Body of pancreas (tissue), 4 donors: ENCODE measurements at regions not wholly inside any gene's neighbourhood (a gene's known extent, or its start where the extent isn't known, plus 50 kb on each side); places are given as distances from the start of the nearest gene placed in this dataset.

Experiments
- ATAC-seq: fragments of 150-250 bp; one replicate; pipeline ENCODE4 v1.9.1; 2016
- DNase-seq, 4 donors: peaks; one replicate each; pipeline ENCODE4 v3.0.0-alpha.2; 2019
- H3K27ac ChIP-seq, 4 donors: fragments of 200-600 bp; sonication (generic); 1 replicate in 3 of 4; 2 replicates in 1 of 4; pipeline versions ENCODE4 v1.5.1 to v1.6.1; 2016 to 2019; ENCODE audit warnings: mild to moderate bottlenecking in 1 of 4, mixed read lengths in 1 of 4, moderate library complexity in 1 of 4
- H3K27me3 ChIP-seq, 2 donors: fragments of 200-600 bp; sonication (generic); one replicate each; pipeline ENCODE4 v1.6.0; 2016; ENCODE audit warnings: mild to moderate bottlenecking in 1 of 2
- H3K36me3 ChIP-seq, 2 donors: fragments of 200-600 bp; sonication (generic); replicated peaks in 1 of 2; 2 replicates each; pipeline ENCODE4 v1.5.1; 2016; ENCODE audit warnings: low read depth in 2 of 2; ENCODE audit not compliant: insufficient read depth in 1 of 2
- H3K4me1 ChIP-seq: fragments of 200-600 bp; sonication (generic); one replicate; pipeline ENCODE4 v1.6.0; 2016
- H3K4me3 ChIP-seq, 2 donors: fragments of 200-600 bp; sonication (generic); 1 replicate in 1 of 2; 2 replicates in 1 of 2; pipeline ENCODE4 v1.5.1; 2016 to 2019
- H3K9me3 ChIP-seq, 3 donors: fragments of 200-600 bp; sonication (generic); 1 replicate in 2 of 3; 2 replicates in 1 of 3; pipeline ENCODE4 v1.5.1; 2016
- POLR2A ChIP-seq, 3 donors: fragments of 450-650 bp; IDR thresholded peaks; one replicate each; pipeline ENCODE4 v1.6.1; 2016; ENCODE audit warnings: antibody characterized with exemption in 3 of 3, mild to moderate bottlenecking in 2 of 3
- WGBS, 2 donors: methylation state at CpG; one replicate each; pipeline ENCODE4 v1.1.5; 2017; 5-methylcytosine and 5-hydroxymethylcytosine counted together
- intact Hi-C: fragments of 100-400 bp; cut with DNase I; formaldehyde crosslinking; loops from one replicate; pipeline ENCODE4 v1.15.1; 2023
- TF ChIP-seq, protein P1 (sequence below), 7 experiments: fragments of 450-650 bp in 4 of 7; fragments of 200-600 bp in 3 of 7; sonication (generic) in 3 of 7; IDR thresholded peaks; one replicate each; pipeline ENCODE4 v1.5.1; 2016 to 2019; ENCODE audit warnings: antibody characterized with exemption in 7 of 7

DNA sequence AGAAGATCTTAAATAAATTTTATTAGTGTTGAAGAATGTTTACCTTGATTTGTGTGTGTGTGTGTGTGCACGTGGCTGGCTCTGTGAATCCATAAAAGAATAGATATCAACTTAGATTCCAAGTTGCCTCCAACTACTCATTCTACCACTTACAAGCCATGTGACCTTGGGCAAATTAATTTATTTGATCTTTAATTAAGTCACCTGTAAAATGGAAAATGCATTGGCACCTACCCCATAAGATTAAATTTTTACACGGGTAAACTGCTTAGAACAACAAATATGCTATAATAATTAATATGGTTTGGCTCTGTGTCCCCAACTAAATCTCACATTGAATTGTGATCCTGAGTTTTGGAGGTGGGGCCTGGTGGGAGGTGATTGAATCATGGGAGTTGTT is 604.9 kb upstream of the NRG3 start:
- ATAC-seq (no peak), DNase-seq (no peak)
- H3K36me3 ChIP-seq = no peaks in the 10 kb centered on the region
- no peaks in the 10 kb centered on the region for H3K9me3 ChIP-seq
- no peaks in the 10 kb centered on the region for H3K27me3 ChIP-seq
- no peaks in the 10 kb centered on the region for H3K4me1 ChIP-seq
- TF ChIP-seq POLR2A (IDR thresholded peaks at IDR 0.05) = no peak
- TF ChIP-seq, protein P1, sequence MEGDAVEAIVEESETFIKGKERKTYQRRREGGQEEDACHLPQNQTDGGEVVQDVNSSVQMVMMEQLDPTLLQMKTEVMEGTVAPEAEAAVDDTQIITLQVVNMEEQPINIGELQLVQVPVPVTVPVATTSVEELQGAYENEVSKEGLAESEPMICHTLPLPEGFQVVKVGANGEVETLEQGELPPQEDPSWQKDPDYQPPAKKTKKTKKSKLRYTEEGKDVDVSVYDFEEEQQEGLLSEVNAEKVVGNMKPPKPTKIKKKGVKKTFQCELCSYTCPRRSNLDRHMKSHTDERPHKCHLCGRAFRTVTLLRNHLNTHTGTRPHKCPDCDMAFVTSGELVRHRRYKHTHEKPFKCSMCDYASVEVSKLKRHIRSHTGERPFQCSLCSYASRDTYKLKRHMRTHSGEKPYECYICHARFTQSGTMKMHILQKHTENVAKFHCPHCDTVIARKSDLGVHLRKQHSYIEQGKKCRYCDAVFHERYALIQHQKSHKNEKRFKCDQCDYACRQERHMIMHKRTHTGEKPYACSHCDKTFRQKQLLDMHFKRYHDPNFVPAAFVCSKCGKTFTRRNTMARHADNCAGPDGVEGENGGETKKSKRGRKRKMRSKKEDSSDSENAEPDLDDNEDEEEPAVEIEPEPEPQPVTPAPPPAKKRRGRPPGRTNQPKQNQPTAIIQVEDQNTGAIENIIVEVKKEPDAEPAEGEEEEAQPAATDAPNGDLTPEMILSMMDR (IDR thresholded peaks at IDR 0.05) = no peak
- 40 to 62% methylated on average over 2 of the region's 2 CpGs for WGBS, 2 donors
- intact Hi-C loops = no loop called here
- H3K4me3 ChIP-seq = no peak overlapping the region
- H3K27ac ChIP-seq = no peak overlapping the region

- Histone ChIP-seq H3K9me3 (no peaks in the 10 kb centered on the region), H3K4me3 (no peak overlapping the region), H3K27me3 (no peaks in the 10 kb centered on the region), H3K36me3 (no peaks in the 10 kb centered on the region), H3K27ac (no peak overlapping the region), H3K4me1 (no peaks in the 10 kb centered on the region)
- WGBS, 2 donors = 47 to 55% methylated on average over 6 of the region's 6 CpGs
- DNase-seq = no peak
- intact Hi-C loops = no loop called here
- ATAC-seq = no peak
- no peak for TF ChIP-seq POLR2A (IDR thresholded peaks at IDR 0.05)
- TF ChIP-seq, protein P1 (IDR thresholded peaks at IDR 0.05) = no peak
These were observed 594.2 kb upstream of the NRG3 start for GRCh38 chr10:81280497-81281479.

DNA sequence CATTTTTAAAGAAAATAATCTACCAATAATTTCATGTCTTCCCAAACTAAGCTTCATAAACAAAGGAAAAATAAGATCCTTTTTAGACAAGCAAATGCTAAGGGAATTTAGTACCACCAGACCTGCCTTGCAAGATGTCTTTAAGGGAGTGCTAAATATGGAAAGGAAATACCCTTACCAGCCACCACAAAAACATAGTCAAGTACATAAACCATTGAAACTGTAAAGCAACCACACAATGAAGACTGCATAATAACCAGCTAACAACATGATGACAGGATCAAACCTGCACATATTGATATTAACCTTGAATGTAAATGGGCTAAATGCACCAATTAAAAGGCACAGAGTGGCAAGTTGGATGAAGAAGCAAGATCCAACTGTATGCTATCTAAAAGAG is 586.5 kb upstream of the NRG3 start:
- ATAC-seq = no peak
- Histone ChIP-seq H3K4me3 (no peak overlapping the region), H3K4me1 (no peaks in the 10 kb centered on the region), H3K27ac (no peak overlapping the region), H3K36me3 (no peaks in the 10 kb centered on the region), H3K9me3 (no peaks in the 10 kb centered on the region), H3K27me3 (no peaks in the 10 kb centered on the region)
- no peak for TF ChIP-seq POLR2A (IDR thresholded peaks at IDR 0.05)
- TF ChIP-seq, protein P1 (IDR thresholded peaks at IDR 0.05) = no peak
- intact Hi-C loops = no loop called here
- no peak for DNase-seq

GRCh38 chr10:81297292-81297691 is 577.7 kb upstream of the NRG3 start:
- Histone ChIP-seq H3K4me1 (no peaks in the 10 kb centered on the region), H3K36me3 (no peaks in the 10 kb centered on the region), H3K27ac (no peak overlapping the region), H3K9me3 (no peaks in the 10 kb centered on the region), H3K4me3 (no peak overlapping the region), H3K27me3 (no peaks in the 10 kb centered on the region)
- DNase-seq (no peak), ATAC-seq (no peak)
- WGBS, 2 donors = 73 to 87% methylated on average over 4 of the region's 4 CpGs
- intact Hi-C loops = no loop called here
- no peak for TF ChIP-seq POLR2A (IDR thresholded peaks at IDR 0.05)
- TF ChIP-seq, protein P1 (IDR thresholded peaks at IDR 0.05) = no peak

- TF ChIP-seq, protein P1 (IDR thresholded peaks at IDR 0.05) = no peak
- no peak for TF ChIP-seq POLR2A (IDR thresholded peaks at IDR 0.05)
- Histone ChIP-seq H3K27me3 (no peaks in the 10 kb centered on the region), H3K4me3 (no peak overlapping the region), H3K27ac (no peak overlapping the region), H3K9me3 (no peaks in the 10 kb centered on the region), H3K36me3 (no peaks in the 10 kb centered on the region), H3K4me1 (no peaks in the 10 kb centered on the region)
- no peak for DNase-seq
- intact Hi-C loops = no loop called here
- ATAC-seq = no peak
- 48 to 65% methylated on average over 1 of the region's 1 CpG for WGBS, 2 donors
These were observed 571.3 kb upstream of the NRG3 start for GRCh38 chr10:81303656-81304055.
